IMR-90 (cell line): ENCODE measurements at regions not wholly inside any gene's neighbourhood (a gene's known extent, or its start where the extent isn't known, plus 50 kb on each side); places are given as distances from the start of the nearest gene placed in this dataset.

Source experiments
- ATAC-seq: fragments of 200-7000 bp; cut with Tn5 transposase; 2 replicates; pipeline ENCODE4 v1.9.1; 2020; ENCODE audit warnings: low read depth, mild to moderate bottlenecking, moderate library complexity
- BruUV-seq: library from RNA; stranded (reverse); fragments of 400-500 nt; replicated peaks from 2 replicates; lab custom pipeline; 2021; lab: Mats Ljungman, UMichigan
- CTCF ChIA-PET: fragments of 300-600 bp; formaldehyde crosslinking; extraction: SDS; loops from one replicate; lab custom pipeline; 2021; ENCODE audit warnings: antibody characterized with exemption; lab: Yijun Ruan, JAX
- POLR2A ChIA-PET: fragments of 300-600 bp; sonication (Branson Sonifier 250); formaldehyde crosslinking; loops from one replicate; lab custom pipeline; 2022; ENCODE audit warnings: antibody characterized with exemption; ENCODE audit not compliant: unreplicated experiment; lab: Charles Lee
- DNase-seq: peaks from one replicate; pipeline ENCODE4 v3.0.0; 2013
- H2AFZ ChIP-seq: replicated peaks from 2 replicates; pipeline ENCODE3; 2013; ENCODE audit warnings: low read length, mild to moderate bottlenecking; ENCODE audit not compliant: poor library complexity
- H2AK5ac ChIP-seq: 2 replicates; pipeline ENCODE4 v1.6.1; 2013; ENCODE audit warnings: low read depth, low read length, inconsistent platforms
- H2AK9ac ChIP-seq: replicated peaks from 2 replicates; pipeline ENCODE3; 2013; ENCODE audit warnings: mild to moderate bottlenecking, low read depth, low read length, moderate library complexity; ENCODE audit not compliant: poor library complexity
- H2BK120ac ChIP-seq: 2 replicates; pipeline ENCODE4 v1.6.1; 2013; ENCODE audit warnings: low read depth, low read length, inconsistent platforms
- H2BK15ac ChIP-seq: 3 replicates; pipeline ENCODE4 v1.6.1; 2013; ENCODE audit warnings: low read depth, low read length, inconsistent platforms
- H2BK20ac ChIP-seq: 2 replicates; pipeline ENCODE4 v1.6.1; 2013; ENCODE audit warnings: low read depth, mild to moderate bottlenecking, inconsistent platforms, low read length, moderate library complexity
- H2BK5ac ChIP-seq: 2 replicates; pipeline ENCODE4 v1.6.1; 2013; ENCODE audit warnings: mild to moderate bottlenecking, low read depth, low read length, inconsistent platforms; ENCODE audit not compliant: poor library complexity, severe bottlenecking
- H3K14ac ChIP-seq: replicated peaks from 2 replicates; pipeline ENCODE4 v1.6.1; 2013; ENCODE audit warnings: low read depth, low read length, inconsistent platforms
- H3K18ac ChIP-seq: 2 replicates; pipeline ENCODE4 v1.6.1; 2013; ENCODE audit warnings: low read depth, low read length, control low read depth
- H3K23ac ChIP-seq: 2 replicates; pipeline ENCODE4 v1.6.1; 2013; ENCODE audit warnings: low read depth, low read length, inconsistent platforms
- H3K27ac ChIP-seq: 2 replicates; pipeline ENCODE4 v1.5.1; 2013; ENCODE audit warnings: mild to moderate bottlenecking, control low read depth, low read length; ENCODE audit not compliant: insufficient read depth
- H3K27me3 ChIP-seq: 2 replicates; pipeline ENCODE4 v1.6.1; 2013; ENCODE audit warnings: low read length; ENCODE audit not compliant: control insufficient read depth, insufficient read depth
- H3K36me3 ChIP-seq: 2 replicates; pipeline ENCODE4 v1.6.1; 2013; ENCODE audit warnings: low read length, mixed read lengths; ENCODE audit not compliant: control insufficient read depth, insufficient read depth
- H3K4ac ChIP-seq: 2 replicates; pipeline ENCODE4 v1.6.1; 2013; ENCODE audit warnings: low read depth, low read length, inconsistent platforms
- H3K4me1 ChIP-seq: 2 replicates; pipeline ENCODE4 v1.6.1; 2013; ENCODE audit warnings: low read length, mixed read lengths; ENCODE audit not compliant: control insufficient read depth, insufficient read depth
- H3K4me2 ChIP-seq: 2 replicates; pipeline ENCODE4 v1.6.1; 2013; ENCODE audit warnings: low read depth, mild to moderate bottlenecking, control low read depth, low read length, moderate library complexity
- H3K4me3 ChIP-seq: 2 replicates; pipeline ENCODE4 v1.5.1; 2013; ENCODE audit warnings: low read depth, mild to moderate bottlenecking, control low read depth, low read length, moderate library complexity; ENCODE audit not compliant: insufficient read depth
- H3K56ac ChIP-seq: 2 replicates; pipeline ENCODE4 v1.6.1; 2013; ENCODE audit warnings: low read length, inconsistent platforms; ENCODE audit not compliant: insufficient read depth; ENCODE audit errors: extremely low read depth
- H3K79me1 ChIP-seq, 2 experiments: 2 replicates each; pipeline ENCODE4 v1.6.1; 2013; ENCODE audit warnings: low read length in 2 of 2, inconsistent platforms in 1 of 2, low read depth in 1 of 2
- H3K9ac ChIP-seq: 2 replicates; pipeline ENCODE4 v1.6.1; 2013; ENCODE audit warnings: low read depth, low read length, control low read depth
- H3K9me1 ChIP-seq: 2 replicates; pipeline ENCODE4 v1.6.1; 2013; ENCODE audit warnings: low read length, inconsistent platforms; ENCODE audit not compliant: insufficient read depth
- H3K9me3 ChIP-seq: 2 replicates; pipeline ENCODE4 v1.6.1; 2013; ENCODE audit warnings: low read length; ENCODE audit not compliant: control insufficient read depth, insufficient read depth
- H4K20me1 ChIP-seq: 2 replicates; pipeline ENCODE4 v1.6.1; 2013; ENCODE audit warnings: low read length, inconsistent platforms; ENCODE audit not compliant: insufficient read depth
- H4K5ac ChIP-seq: 2 replicates; pipeline ENCODE4 v1.6.1; 2013; ENCODE audit warnings: mild to moderate bottlenecking, low read depth, low read length, control low read depth
- H4K8ac ChIP-seq, 2 experiments: 2 replicates each; pipeline ENCODE4 v1.6.1; 2013; ENCODE audit warnings: low read depth in 2 of 2, low read length in 2 of 2, control low read depth in 1 of 2, inconsistent platforms in 1 of 2
- H4K91ac ChIP-seq: 2 replicates; pipeline ENCODE4 v1.6.1; 2013; ENCODE audit warnings: low read depth, low read length, inconsistent platforms; ENCODE audit not compliant: insufficient read depth
- MAZ ChIP-seq: IDR thresholded peaks from 2 replicates; pipeline ENCODE4 v1.6.1; 2012; ENCODE audit warnings: low read depth, mild to moderate bottlenecking, low read length, improper control_type of control experiment, moderate library complexity, borderline replicate concordance
- WGBS, 2 experiments: methylation state at CpG; one replicate each; pipeline versions ENCODE4 v1.1.5 to v1.1.7; 2013; ENCODE audit warnings: missing lambda C conversion rate in 2 of 2; ENCODE audit not compliant: insufficient read length in 1 of 2; ENCODE audit errors: extremely low coverage in 2 of 2; 5-methylcytosine and 5-hydroxymethylcytosine counted together
- dilution Hi-C: fragments of 300-500 bp; cut with HindIII; formaldehyde crosslinking; loops from one replicate; pipeline ENCODE4 v1.14.3; 2018; ENCODE audit warnings: low sequenced_read_pairs; ENCODE audit not compliant: unreplicated experiment
- in situ Hi-C: fragments of 300-500 bp; cut with MboI; formaldehyde crosslinking; loops from 3 replicates; pipeline ENCODE4 v1.14.3; 2019; ENCODE audit warnings: low sequenced_read_pairs, inconsistent platforms, mixed read lengths
- intact Hi-C: fragments of 100-400 bp; cut with micrococcal nuclease; formaldehyde crosslinking; loops from 2 replicates; pipeline ENCODE4 v1.10.0; 2022

GRCh38 chr4:17241835-17242234 is 270.1 kb downstream of the QDPR start:
- Histone ChIP-seq H3K14ac (no peak overlapping the region), H4K20me1 (no peaks in the 10 kb centered on the region), H2BK5ac (no peak overlapping the region), H3K4me1 (peaks cover 2% of the 10 kb centered on the region), H4K91ac (no peak overlapping the region), H3K27ac (no peak overlapping the region), H4K8ac (no peak overlapping the region), H3K4me2 (no peak overlapping the region), H3K18ac (no peak overlapping the region), H3K36me3 (no peaks in the 10 kb centered on the region), H3K56ac (no peak overlapping the region), H2AFZ (no peak overlapping the region), H2AK5ac (no peak overlapping the region), H4K5ac (no peak overlapping the region), H3K9me3 (no peaks in the 10 kb centered on the region), H2BK15ac (no peak overlapping the region), H3K23ac (no peak overlapping the region), H3K9ac (no peak overlapping the region), H3K79me1 (no peaks in the 10 kb centered on the region), H2AK9ac (no peak overlapping the region), H3K27me3 (no peaks in the 10 kb centered on the region), H3K4me3 (no peak overlapping the region), H2BK20ac (no peak overlapping the region), H3K4ac (no peak overlapping the region), H2BK120ac (no peak overlapping the region), H3K9me1 (no peaks in the 10 kb centered on the region; the same call in 1 of the 2 replicates)
- ChIA-PET CTCF (no interaction called here), POLR2A (no interaction called here)
- dilution Hi-C loops: no loop called here
- in situ Hi-C loops: no loop called here
- TF ChIP-seq MAZ: no peak
- BruUV-seq: no TSS peak
- intact Hi-C loops: no loop called here
- ATAC-seq: no peak
- no CpG with 5 or more reads among the region's 1 CpG for WGBS, 2 experiments
- DNase-seq: no peak
